ENCODE measurements at regions not wholly inside any gene's neighbourhood (a gene's known extent, or its start where the extent isn't known, plus 50 kb on each side); places are given as distances from the start of the nearest gene placed in this dataset.

GRCh38 chr4:148827781-148828180 is 385.6 kb upstream of the NR3C2 start:
- TF ChIP-seq CTCF (optimal IDR thresholded peaks at IDR 0.05 in 1 of 3, IDR thresholded peaks at IDR 0.05 in 1 of 3, conservative IDR thresholded peaks at IDR 0.05 in 1 of 3; ENCODE audit: extremely low read depth in 1 of 3, insufficient read depth in 2 of 3, low read length in 3 of 3): no peak
- no peak for TF ChIP-seq EZH2 (IDR thresholded peaks at IDR 0.05; ENCODE audit: low read length)
- H3K4me2 ChIP-seq (ENCODE audit: control insufficient read depth, extremely low read depth, insufficient read depth, low read depth, low read length): no peak overlapping the region
- no peaks in the 10 kb centered on the region for H3K79me2 ChIP-seq (ENCODE audit: control insufficient read depth, insufficient read depth, low read length)
- no peaks in the 10 kb centered on the region for H3K27me3 ChIP-seq (ENCODE audit: control insufficient read depth, extremely low read depth, insufficient read depth, low read length)
- dilution Hi-C loops (cut with MboI; ENCODE audit: extremely low pct_ligation_motif_present, low sequenced_read_pairs): no loop called here
- H3K27ac ChIP-seq (ENCODE audit: control insufficient read depth, insufficient read depth, low read length): no peak overlapping the region
- FAIRE-seq: no peak
- no peak for DNase-seq (ENCODE audit: low read depth, low spot score)
- no peaks in the 10 kb centered on the region for H3K36me3 ChIP-seq (ENCODE audit: control insufficient read depth in 2 of 2, extremely low read depth in 1 of 2, insufficient read depth in 2 of 2, low read length in 2 of 2)
- H3K9me3 ChIP-seq (ENCODE audit: control insufficient read depth, low read depth, low read length): no peaks in the 10 kb centered on the region
- peaks cover 3% of the 10 kb centered on the region for H3K4me1 ChIP-seq (ENCODE audit: control insufficient read depth, extremely low read depth, insufficient read depth, low read length)
- no peak overlapping the region for H3K4me3 ChIP-seq (ENCODE audit: control insufficient read depth in 2 of 3, extremely low read depth in 1 of 3, insufficient read depth in 2 of 3, low read depth in 1 of 3, low read length in 3 of 3)
- H3K9me1 ChIP-seq (ENCODE audit: control insufficient read depth, extremely low read depth, insufficient read depth, low read length): no peaks in the 10 kb centered on the region
- no peak overlapping the region for H3K9ac ChIP-seq (ENCODE audit: control insufficient read depth, extremely low read depth, insufficient read depth, low read length)
- H2AFZ ChIP-seq (ENCODE audit: control insufficient read depth, low read length): no peak overlapping the region
- H4K20me1 ChIP-seq (ENCODE audit: control insufficient read depth, extremely low read depth, insufficient read depth, low read length): no peaks in the 10 kb centered on the region

- dilution Hi-C loops (cut with MboI; ENCODE audit: extremely low pct_ligation_motif_present, low sequenced_read_pairs): no loop called here
Measured at GRCh38 chr4:148823419-148823769, 381.2 kb upstream of the NR3C2 start.

More at GRCh38 chr4:148823419-148823769, 381.2 kb upstream of the NR3C2 start:
- FAIRE-seq: no peak
- Histone ChIP-seq H2AFZ (ENCODE audit: control insufficient read depth, low read length) (no peak overlapping the region), H3K9ac (ENCODE audit: control insufficient read depth, extremely low read depth, insufficient read depth, low read length) (no peak overlapping the region), H3K4me3 (ENCODE audit: control insufficient read depth in 2 of 3, extremely low read depth in 1 of 3, insufficient read depth in 2 of 3, low read depth in 1 of 3, low read length in 3 of 3) (no peak overlapping the region), H3K4me2 (ENCODE audit: control insufficient read depth, extremely low read depth, insufficient read depth, low read depth, low read length) (no peak overlapping the region), H3K9me1 (ENCODE audit: control insufficient read depth, extremely low read depth, insufficient read depth, low read length) (no peaks in the 10 kb centered on the region), H3K36me3 (ENCODE audit: control insufficient read depth in 2 of 2, extremely low read depth in 1 of 2, insufficient read depth in 2 of 2, low read length in 2 of 2) (no peaks in the 10 kb centered on the region), H3K27me3 (ENCODE audit: control insufficient read depth, extremely low read depth, insufficient read depth, low read length) (no peaks in the 10 kb centered on the region), H4K20me1 (ENCODE audit: control insufficient read depth, extremely low read depth, insufficient read depth, low read length) (no peaks in the 10 kb centered on the region), H3K4me1 (ENCODE audit: control insufficient read depth, extremely low read depth, insufficient read depth, low read length) (no peaks in the 10 kb centered on the region), H3K9me3 (ENCODE audit: control insufficient read depth, low read depth, low read length) (no peaks in the 10 kb centered on the region), H3K79me2 (ENCODE audit: control insufficient read depth, insufficient read depth, low read length) (no peaks in the 10 kb centered on the region), H3K27ac (ENCODE audit: control insufficient read depth, insufficient read depth, low read length) (no peak overlapping the region)
- no peak for DNase-seq (ENCODE audit: low read depth, low spot score)
- TF ChIP-seq CTCF (optimal IDR thresholded peaks at IDR 0.05 in 1 of 3, IDR thresholded peaks at IDR 0.05 in 1 of 3, conservative IDR thresholded peaks at IDR 0.05 in 1 of 3; ENCODE audit: extremely low read depth in 1 of 3, insufficient read depth in 2 of 3, low read length in 3 of 3) (no peak), EZH2 (IDR thresholded peaks at IDR 0.05; ENCODE audit: low read length) (no peak)
